Sigmoid colon (tissue), 4 donors: ENCODE measurements at regions not wholly inside any gene's neighbourhood (a gene's known extent, or its start where the extent isn't known, plus 50 kb on each side); places are given as distances from the start of the nearest gene placed in this dataset.

ENCODE experiments used
- POLR2A ChIP-seq, 2 donors: fragments of 450-650 bp; IDR thresholded peaks; one replicate each; pipeline ENCODE4 v1.6.1; 2016; ENCODE audit warnings: antibody characterized with exemption in 2 of 2, mild to moderate bottlenecking in 2 of 2, moderate library complexity in 2 of 2
- POLR2AphosphoS5 ChIP-seq, 4 donors: sonication (generic); formaldehyde crosslinking; IDR thresholded peaks; one replicate each; pipeline ENCODE4 v1.6.1; 2017; ENCODE audit warnings: antibody characterized with exemption in 4 of 4
- TF ChIP-seq, protein P1 (sequence below), 4 experiments: fragments of 450-650 bp in 3 of 4; fragments of 200-600 bp in 1 of 4; IDR thresholded peaks; one replicate each; pipeline ENCODE4 v1.5.1; 2016 to 2019; ENCODE audit warnings: antibody characterized with exemption in 4 of 4, mild to moderate bottlenecking in 3 of 4, moderate library complexity in 2 of 4

DNA sequence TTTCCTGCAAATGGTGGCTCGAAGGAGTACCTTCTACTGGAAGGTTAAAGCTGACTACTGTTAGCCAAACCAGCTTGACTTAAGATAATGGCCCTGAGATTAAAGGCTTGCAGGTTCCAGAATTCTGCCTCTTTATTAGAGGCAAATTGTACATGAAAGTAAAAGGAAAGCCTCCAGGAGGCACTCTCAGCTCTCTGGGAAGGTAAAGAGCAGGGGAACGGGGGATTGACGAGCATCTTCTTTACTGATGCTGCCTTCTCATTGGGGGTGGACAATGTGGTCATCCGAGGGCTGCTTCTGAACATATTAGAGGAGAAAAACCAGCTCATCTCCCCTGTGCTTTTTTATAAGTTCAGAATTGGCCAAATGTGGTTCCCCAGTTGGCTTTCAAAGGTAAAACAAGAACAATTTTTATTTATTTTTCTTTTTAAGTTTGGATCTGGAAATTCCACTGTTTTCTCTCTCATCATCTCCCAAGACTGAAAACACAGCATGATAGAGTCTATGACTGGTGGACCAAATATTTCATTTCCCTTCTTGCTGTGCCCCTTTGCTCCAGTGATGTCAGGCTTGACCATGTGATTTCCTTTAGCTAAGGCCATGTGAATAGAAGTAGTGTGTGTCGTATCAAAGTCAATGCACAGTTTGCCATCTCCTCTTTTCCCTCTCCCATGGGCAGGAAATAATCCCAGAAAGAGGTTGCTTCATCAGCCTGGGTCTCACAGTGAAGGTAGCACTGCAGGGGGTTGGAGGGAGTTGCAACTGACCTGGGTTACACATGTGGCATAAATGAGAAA, 292.7 kb downstream of the PRDM2 start:
- TF ChIP-seq, protein P1, sequence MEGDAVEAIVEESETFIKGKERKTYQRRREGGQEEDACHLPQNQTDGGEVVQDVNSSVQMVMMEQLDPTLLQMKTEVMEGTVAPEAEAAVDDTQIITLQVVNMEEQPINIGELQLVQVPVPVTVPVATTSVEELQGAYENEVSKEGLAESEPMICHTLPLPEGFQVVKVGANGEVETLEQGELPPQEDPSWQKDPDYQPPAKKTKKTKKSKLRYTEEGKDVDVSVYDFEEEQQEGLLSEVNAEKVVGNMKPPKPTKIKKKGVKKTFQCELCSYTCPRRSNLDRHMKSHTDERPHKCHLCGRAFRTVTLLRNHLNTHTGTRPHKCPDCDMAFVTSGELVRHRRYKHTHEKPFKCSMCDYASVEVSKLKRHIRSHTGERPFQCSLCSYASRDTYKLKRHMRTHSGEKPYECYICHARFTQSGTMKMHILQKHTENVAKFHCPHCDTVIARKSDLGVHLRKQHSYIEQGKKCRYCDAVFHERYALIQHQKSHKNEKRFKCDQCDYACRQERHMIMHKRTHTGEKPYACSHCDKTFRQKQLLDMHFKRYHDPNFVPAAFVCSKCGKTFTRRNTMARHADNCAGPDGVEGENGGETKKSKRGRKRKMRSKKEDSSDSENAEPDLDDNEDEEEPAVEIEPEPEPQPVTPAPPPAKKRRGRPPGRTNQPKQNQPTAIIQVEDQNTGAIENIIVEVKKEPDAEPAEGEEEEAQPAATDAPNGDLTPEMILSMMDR (IDR thresholded peaks at IDR 0.05) = no peak
- TF ChIP-seq POLR2AphosphoS5 (IDR thresholded peaks at IDR 0.05) (no peak), POLR2A (IDR thresholded peaks at IDR 0.05) (no peak)
